Chondrocyte (in vitro differentiated cells): ENCODE measurements at regions not wholly inside any gene's neighbourhood (a gene's known extent, or its start where the extent isn't known, plus 50 kb on each side); places are given as distances from the start of the nearest gene placed in this dataset. TPM values are rescaled to one million over a fixed set of nuclear protein-coding genes. Genes with fewer than 3 reads are reported as not detected.

ENCODE experiments used
- DNase-seq: peaks from one replicate; pipeline ENCODE4 v3.0.0; 2021; ENCODE audit warnings: mixed read lengths, low spot score
- H3K27ac Mint-ChIP-seq: one replicate; pipeline ENCODE4 v1.8.0; 2021; ENCODE audit warnings: mild to moderate bottlenecking, moderate library complexity, mixed read lengths; ENCODE audit not compliant: unreplicated experiment
- H3K27me3 Mint-ChIP-seq: 2 replicates; pipeline ENCODE4 v1.8.0; 2021; ENCODE audit warnings: low read depth, mixed read lengths
- H3K36me3 Mint-ChIP-seq: 2 replicates; pipeline ENCODE4 v1.8.0; 2021; ENCODE audit warnings: low read depth, mixed read lengths
- H3K4me1 Mint-ChIP-seq: 2 replicates; pipeline ENCODE4 v1.8.0; 2021; ENCODE audit warnings: low read depth, mild to moderate bottlenecking, mixed read lengths
- H3K4me3 Mint-ChIP-seq: one replicate; pipeline ENCODE4 v1.8.0; 2021; ENCODE audit warnings: mild to moderate bottlenecking, moderate library complexity, mixed read lengths; ENCODE audit not compliant: unreplicated experiment
- H3K9me3 Mint-ChIP-seq: 2 replicates; pipeline ENCODE4 v1.8.0; 2021; ENCODE audit warnings: low read depth, mixed read lengths
- microRNA-seq: library from miRNA; unstranded; fragments of <30 nt; microRNA quantifications from one replicate; pipeline ENCODE4 v1.2.0, GENCODE V29; 2020; ENCODE audit warnings: borderline number of aligned reads
- TF ChIP-seq, protein P1 (sequence below): fragments of 200-600 bp; sonication (generic); IDR thresholded peaks from 2 replicates; pipeline ENCODE4 v1.5.0; 2021; ENCODE audit warnings: antibody characterized with exemption, mild to moderate bottlenecking, moderate library complexity

DNA sequence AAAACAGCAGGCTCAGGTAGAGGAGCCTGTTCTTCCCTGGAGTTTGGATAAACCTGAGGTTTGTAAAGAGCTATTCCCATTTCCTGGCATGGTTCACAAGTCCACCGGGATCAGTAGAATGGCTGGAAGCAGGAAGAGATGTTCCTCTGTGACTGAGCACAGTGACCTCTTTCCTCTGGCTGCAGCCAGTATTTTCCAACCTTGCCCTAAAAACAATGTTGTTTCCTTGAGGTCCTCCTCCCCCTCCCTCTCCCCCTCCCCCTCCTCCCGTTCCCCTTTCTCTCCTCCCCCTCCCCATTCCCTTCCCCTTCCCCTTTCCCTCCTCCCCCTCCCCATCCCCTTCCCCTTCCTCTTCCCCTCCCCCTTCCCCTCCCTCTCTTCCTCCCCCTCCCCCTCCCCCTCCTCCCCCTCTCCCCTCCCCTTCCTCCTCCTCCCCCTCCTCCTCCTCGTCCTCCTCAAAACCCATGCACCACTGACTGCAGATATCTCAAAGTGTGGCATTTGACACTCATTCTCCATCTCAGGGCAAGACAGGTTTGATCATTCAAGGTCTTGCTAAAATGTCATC lies 58.9 kb upstream of the MON1B start:
- Mint-ChIP-seq H3K4me3 (no peak overlapping the region), H3K4me1 (no peaks in the 10 kb centered on the region), H3K36me3 (no peaks in the 10 kb centered on the region), H3K27me3 (peaks cover 8% of the 10 kb centered on the region), H3K27ac (no peak overlapping the region), H3K9me3 (peaks cover 5% of the 10 kb centered on the region)
- TF ChIP-seq, protein P1, sequence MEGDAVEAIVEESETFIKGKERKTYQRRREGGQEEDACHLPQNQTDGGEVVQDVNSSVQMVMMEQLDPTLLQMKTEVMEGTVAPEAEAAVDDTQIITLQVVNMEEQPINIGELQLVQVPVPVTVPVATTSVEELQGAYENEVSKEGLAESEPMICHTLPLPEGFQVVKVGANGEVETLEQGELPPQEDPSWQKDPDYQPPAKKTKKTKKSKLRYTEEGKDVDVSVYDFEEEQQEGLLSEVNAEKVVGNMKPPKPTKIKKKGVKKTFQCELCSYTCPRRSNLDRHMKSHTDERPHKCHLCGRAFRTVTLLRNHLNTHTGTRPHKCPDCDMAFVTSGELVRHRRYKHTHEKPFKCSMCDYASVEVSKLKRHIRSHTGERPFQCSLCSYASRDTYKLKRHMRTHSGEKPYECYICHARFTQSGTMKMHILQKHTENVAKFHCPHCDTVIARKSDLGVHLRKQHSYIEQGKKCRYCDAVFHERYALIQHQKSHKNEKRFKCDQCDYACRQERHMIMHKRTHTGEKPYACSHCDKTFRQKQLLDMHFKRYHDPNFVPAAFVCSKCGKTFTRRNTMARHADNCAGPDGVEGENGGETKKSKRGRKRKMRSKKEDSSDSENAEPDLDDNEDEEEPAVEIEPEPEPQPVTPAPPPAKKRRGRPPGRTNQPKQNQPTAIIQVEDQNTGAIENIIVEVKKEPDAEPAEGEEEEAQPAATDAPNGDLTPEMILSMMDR: no peak
- DNase-seq: no peak

DNA sequence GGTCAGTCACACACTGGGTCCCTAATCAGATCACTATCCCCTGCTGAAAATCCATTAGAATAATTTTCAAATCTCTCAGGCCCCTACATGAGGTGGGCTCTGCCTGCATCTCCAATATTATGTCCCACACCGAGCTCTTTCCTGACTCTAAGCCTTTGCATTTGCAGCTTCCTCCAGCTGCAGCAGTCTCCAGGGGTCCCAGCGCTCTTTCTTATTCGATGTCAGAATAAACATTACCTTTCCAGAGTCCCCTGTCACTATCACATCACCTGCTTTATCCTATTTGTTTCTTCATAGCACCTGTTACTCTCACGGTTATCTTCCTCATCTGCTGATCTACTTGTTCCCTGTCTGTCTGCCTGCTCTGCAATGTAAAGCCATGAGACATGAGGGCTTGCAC lies 57.3 kb upstream of the MON1B start:
- H3K4me3 Mint-ChIP-seq: no peak overlapping the region
- no peaks in the 10 kb centered on the region for H3K36me3 Mint-ChIP-seq
- peaks cover 4% of the 10 kb centered on the region for H3K27me3 Mint-ChIP-seq

DNA sequence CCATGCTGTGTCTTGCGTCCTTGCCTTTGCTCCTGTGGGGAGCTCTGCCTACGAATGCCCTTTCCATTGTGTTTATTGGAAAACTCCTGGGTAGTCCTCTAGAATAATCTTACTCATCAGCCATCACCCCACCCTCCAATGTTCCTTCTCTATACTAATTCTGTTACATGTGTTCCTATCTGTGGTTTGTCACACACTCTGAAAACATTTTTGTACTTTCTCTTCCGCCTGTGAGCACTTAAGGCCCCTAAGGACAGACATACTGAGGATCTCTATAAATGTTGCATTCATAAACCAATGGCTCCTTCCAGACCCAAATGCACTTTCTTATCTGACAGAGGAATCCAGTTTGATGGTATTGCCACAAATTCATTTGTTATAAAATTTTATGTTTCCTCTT lies 53.9 kb upstream of the MON1B start:
- TF ChIP-seq, protein P1: no peak
- H3K36me3 Mint-ChIP-seq: no peaks in the 10 kb centered on the region
- H3K4me1 Mint-ChIP-seq: no peaks in the 10 kb centered on the region
- peaks cover 4% of the 10 kb centered on the region for H3K27me3 Mint-ChIP-seq
- DNase-seq: no peak
- no peaks in the 10 kb centered on the region for H3K9me3 Mint-ChIP-seq
- no peak overlapping the region for H3K27ac Mint-ChIP-seq
- H3K4me3 Mint-ChIP-seq: no peak overlapping the region

More for the DNA sequence above, 57.3 kb upstream of the MON1B start:
- Mint-ChIP-seq H3K4me1 (no peaks in the 10 kb centered on the region), H3K9me3 (no peaks in the 10 kb centered on the region), H3K27ac (no peak overlapping the region)
- TF ChIP-seq, protein P1: no peak
- DNase-seq: no peak

Small RNAs in the stretch of these regions (microRNA-seq; reads per million reads assigned to microRNA genes)
- not detected for gene MIR4719
